Lower lobe of right lung (tissue), 2 donors: ENCODE measurements at regions not wholly inside any gene's neighbourhood (a gene's known extent, or its start where the extent isn't known, plus 50 kb on each side); places are given as distances from the start of the nearest gene placed in this dataset.
"Not testable (repeated sequence)": the region's sequence is repeated elsewhere in the genome, so short reads cannot be mapped to it uniquely, and the experiment has no call there.

ENCODE experiments used
- ATAC-seq, 2 donors: fragments of 200-7000 bp; cut with Tn5 transposase; one replicate each; pipeline ENCODE4 v1.9.1; 2020 to 2022; ENCODE audit warnings: mild to moderate bottlenecking in 2 of 2, moderate library complexity in 2 of 2
- DNase-seq: peaks from one replicate; pipeline ENCODE4 v3.0.0-alpha.2; 2020
- H3K27ac ChIP-seq: fragments of 200-600 bp; one replicate; pipeline ENCODE4 v1.8.0; 2022
- H3K27me3 ChIP-seq: fragments of 200-600 bp; one replicate; pipeline ENCODE4 v1.8.0; 2022; ENCODE audit warnings: low read depth
- H3K36me3 ChIP-seq: fragments of 200-600 bp; one replicate; pipeline ENCODE4 v1.8.0; 2022; ENCODE audit warnings: mild to moderate bottlenecking
- H3K4me1 ChIP-seq: fragments of 200-600 bp; one replicate; pipeline ENCODE4 v1.8.0; 2022
- H3K4me3 ChIP-seq: fragments of 200-600 bp; one replicate; pipeline ENCODE4 v1.8.0; 2022; ENCODE audit warnings: mild to moderate bottlenecking
- H3K9me3 ChIP-seq: fragments of 200-600 bp; one replicate; pipeline ENCODE4 v1.8.0; 2022
- intact Hi-C: fragments of 100-400 bp; cut with DNase I; formaldehyde crosslinking; loops from one replicate; pipeline ENCODE4 v1.11.0; 2022
- TF ChIP-seq, protein P1 (sequence below): fragments of 200-600 bp; IDR thresholded peaks from one replicate; pipeline ENCODE4 v1.8.0; 2022; ENCODE audit warnings: antibody characterized with exemption, mild to moderate bottlenecking
- donor health status: DM: no; HTN: yes; CAD: no; lungs with severe emphysema.

DNA sequence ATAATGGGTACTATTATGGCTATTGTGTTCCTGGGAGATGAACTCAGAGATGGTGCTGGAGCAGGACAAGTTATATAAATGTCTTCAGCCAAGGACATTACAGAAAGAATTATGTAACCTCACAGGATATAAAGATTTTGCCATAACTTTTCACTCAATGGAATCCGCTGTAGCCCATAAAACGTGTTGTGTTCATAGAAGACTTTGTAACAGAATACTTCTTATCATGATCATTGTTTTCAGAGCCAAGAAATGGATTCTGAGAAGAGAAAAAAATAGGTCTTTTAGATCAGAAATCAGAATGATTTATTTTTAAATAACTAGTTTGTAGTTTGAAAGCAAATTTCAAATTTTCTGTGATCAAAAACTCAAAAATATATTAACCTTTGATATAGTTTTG lies 441.0 kb upstream of the TENM3 start:
- H3K27me3 ChIP-seq: no peaks in the 10 kb centered on the region
- no peaks in the 10 kb centered on the region for H3K36me3 ChIP-seq
- ATAC-seq: no peak
- H3K27ac ChIP-seq: no peak overlapping the region
- TF ChIP-seq, protein P1, sequence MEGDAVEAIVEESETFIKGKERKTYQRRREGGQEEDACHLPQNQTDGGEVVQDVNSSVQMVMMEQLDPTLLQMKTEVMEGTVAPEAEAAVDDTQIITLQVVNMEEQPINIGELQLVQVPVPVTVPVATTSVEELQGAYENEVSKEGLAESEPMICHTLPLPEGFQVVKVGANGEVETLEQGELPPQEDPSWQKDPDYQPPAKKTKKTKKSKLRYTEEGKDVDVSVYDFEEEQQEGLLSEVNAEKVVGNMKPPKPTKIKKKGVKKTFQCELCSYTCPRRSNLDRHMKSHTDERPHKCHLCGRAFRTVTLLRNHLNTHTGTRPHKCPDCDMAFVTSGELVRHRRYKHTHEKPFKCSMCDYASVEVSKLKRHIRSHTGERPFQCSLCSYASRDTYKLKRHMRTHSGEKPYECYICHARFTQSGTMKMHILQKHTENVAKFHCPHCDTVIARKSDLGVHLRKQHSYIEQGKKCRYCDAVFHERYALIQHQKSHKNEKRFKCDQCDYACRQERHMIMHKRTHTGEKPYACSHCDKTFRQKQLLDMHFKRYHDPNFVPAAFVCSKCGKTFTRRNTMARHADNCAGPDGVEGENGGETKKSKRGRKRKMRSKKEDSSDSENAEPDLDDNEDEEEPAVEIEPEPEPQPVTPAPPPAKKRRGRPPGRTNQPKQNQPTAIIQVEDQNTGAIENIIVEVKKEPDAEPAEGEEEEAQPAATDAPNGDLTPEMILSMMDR: no peak
- no peak overlapping the region for H3K4me3 ChIP-seq
- no peak for DNase-seq
- H3K4me1 ChIP-seq: no peaks in the 10 kb centered on the region
- H3K9me3 ChIP-seq: no peaks in the 10 kb centered on the region
- intact Hi-C loops: no loop called here

DNA sequence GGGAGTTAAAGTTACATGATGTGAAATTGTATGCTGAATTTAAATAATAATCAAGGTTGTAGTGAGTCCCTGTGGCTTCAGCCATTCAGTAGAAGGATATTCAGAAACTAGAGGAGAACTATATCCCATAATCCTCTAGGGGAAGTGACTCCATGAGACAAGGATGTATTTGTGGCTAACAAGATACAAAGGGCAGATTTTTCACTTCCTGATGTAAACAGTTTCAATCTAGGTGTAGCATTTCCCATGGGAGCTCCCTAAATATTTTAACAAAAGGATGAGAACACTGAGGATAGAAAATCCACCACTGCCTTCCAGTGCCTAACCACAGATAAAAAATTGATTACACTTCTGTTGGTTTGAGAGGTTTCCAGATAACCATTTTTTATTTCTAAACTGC lies 435.4 kb upstream of the TENM3 start:
- Histone ChIP-seq H3K36me3 (no peaks in the 10 kb centered on the region), H3K27ac (no peak overlapping the region), H3K4me1 (no peaks in the 10 kb centered on the region), H3K27me3 (no peaks in the 10 kb centered on the region), H3K4me3 (no peak overlapping the region), H3K9me3 (no peaks in the 10 kb centered on the region)
- ATAC-seq (no peak), DNase-seq (no peak)
- intact Hi-C loops: no loop called here
- TF ChIP-seq, protein P1: no peak

DNA sequence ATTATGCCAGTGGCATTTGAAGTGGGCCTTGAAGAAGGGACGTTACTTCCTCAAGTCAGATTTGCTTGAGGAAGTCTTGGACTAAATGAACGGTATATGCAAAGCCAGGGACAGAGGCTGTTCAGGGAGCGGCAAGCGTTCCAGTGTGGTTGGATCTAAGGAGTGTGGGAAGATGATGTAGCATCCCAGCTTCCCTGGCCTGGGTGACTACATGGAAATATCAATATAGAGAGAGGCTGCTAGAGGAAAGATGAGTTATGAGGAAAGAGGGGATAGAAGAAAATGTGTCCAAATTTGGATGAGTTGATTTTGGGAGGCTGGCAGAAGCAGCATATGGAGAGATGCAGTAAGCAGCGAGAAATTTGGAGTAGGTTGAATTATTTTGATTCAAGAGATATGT lies 432.5 kb upstream of the TENM3 start:
- no peak overlapping the region for H3K4me3 ChIP-seq
- TF ChIP-seq, protein P1: no peak
- H3K36me3 ChIP-seq: no peaks in the 10 kb centered on the region
- no peak for DNase-seq
- intact Hi-C loops: no loop called here
- ATAC-seq: no peak
- H3K27ac ChIP-seq: no peak overlapping the region
- no peaks in the 10 kb centered on the region for H3K27me3 ChIP-seq
- no peaks in the 10 kb centered on the region for H3K4me1 ChIP-seq
- H3K9me3 ChIP-seq: no peaks in the 10 kb centered on the region

DNA sequence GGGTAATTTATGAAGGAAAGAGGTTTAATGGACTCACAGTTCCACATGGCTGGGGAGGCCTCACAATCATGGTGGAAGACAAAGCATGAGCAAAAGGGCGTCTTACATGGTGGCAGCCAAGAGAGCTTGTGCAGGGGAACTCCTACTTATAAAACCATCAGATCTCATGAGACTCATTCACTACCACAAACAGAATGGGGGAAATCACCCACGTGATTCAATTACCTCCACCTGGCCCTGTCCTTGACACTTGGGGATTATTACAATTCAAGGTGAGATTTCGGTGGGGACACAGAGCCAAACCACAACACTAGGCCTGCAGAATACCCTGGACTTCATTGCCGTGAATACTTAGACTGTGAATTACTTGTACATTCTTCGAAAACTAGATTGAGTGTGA lies 431.7 kb upstream of the TENM3 start:
- H3K36me3 ChIP-seq, H3K27me3 ChIP-seq, intact Hi-C loops, H3K27ac ChIP-seq, ATAC-seq, H3K9me3 ChIP-seq, DNase-seq, H3K4me3 ChIP-seq, H3K4me1 ChIP-seq: not testable (repeated sequence)

DNA sequence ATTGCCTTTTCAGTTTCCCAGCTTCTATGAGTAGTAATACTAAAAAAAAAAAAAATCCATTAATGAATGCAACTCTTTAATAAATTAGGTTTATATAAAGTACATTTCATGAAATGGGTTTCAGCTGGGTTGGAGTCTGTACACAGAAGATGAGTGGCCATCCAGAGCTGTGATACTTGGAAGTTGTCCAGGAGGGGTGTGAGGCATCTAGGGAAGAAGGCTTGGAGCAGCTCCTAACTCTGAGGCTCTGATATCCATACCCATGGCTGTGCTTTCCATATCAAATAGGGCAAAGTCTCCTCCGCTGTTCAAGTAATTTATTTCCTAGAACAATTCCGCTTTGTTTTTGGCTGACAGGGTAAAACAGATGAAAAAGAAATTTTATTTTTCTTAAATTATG lies 423.3 kb upstream of the TENM3 start:
- Histone ChIP-seq H3K4me3 (no peak overlapping the region), H3K27me3 (no peaks in the 10 kb centered on the region), H3K27ac (no peak overlapping the region), H3K9me3 (no peaks in the 10 kb centered on the region), H3K4me1 (no peaks in the 10 kb centered on the region), H3K36me3 (no peaks in the 10 kb centered on the region)
- DNase-seq (no peak), ATAC-seq (no peak)
- intact Hi-C loops: no loop called here
- TF ChIP-seq, protein P1: no peak

DNA sequence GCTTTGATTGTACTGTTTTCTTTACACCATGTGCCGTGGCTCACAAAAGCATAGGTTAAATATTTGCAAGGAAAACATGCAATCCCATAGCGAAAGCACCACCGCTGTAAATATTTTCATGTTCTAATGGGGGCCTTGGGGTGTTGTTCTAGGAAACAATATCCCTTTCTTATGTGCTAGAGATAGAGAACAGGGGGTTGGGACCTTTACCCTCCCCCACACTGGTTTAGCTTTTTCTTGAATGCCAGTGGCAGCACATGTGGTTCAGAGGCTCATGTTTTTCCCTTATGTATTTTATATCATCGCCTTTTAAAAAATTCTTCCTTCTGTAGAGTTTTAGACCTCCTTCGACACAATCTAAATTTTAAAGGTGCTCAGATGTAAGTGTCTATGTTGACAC lies 422.6 kb upstream of the TENM3 start:
- Histone ChIP-seq H3K36me3 (no peaks in the 10 kb centered on the region), H3K4me1 (no peaks in the 10 kb centered on the region), H3K27me3 (no peaks in the 10 kb centered on the region), H3K9me3 (no peaks in the 10 kb centered on the region), H3K4me3 (no peak overlapping the region), H3K27ac (no peak overlapping the region)
- TF ChIP-seq, protein P1: no peak
- intact Hi-C loops: no loop called here
- no peak for DNase-seq
- no peak for ATAC-seq
